K562 (cell line): ENCODE measurements at regions not wholly inside any gene's neighbourhood (a gene's known extent, or its start where the extent isn't known, plus 50 kb on each side); places are given as distances from the start of the nearest gene placed in this dataset.

Experiments used
- ATAC-seq: fragments of 200-7000 bp; cut with Tn5 transposase; 3 replicates; pipeline ENCODE4 v1.9.1; 2020; ENCODE audit warnings: moderate library complexity
- BruUV-seq: library from RNA; stranded (reverse); fragments of 400-500 nt; replicated peaks from 2 replicates; lab custom pipeline; 2021; lab: Mats Ljungman, UMichigan
- CTCF ChIA-PET: fragments of 300-600 bp; formaldehyde crosslinking; extraction: SDS; loops from one replicate; lab custom pipeline; 2021; ENCODE audit warnings: low intra/inter-chr PET ratio; lab: Yijun Ruan, JAX
- POLR2A ChIA-PET: fragments of 300-600, 350-650 bp; sonication (Branson Sonifier 250); formaldehyde crosslinking; extraction: SDS; loops from one replicate; lab custom pipeline; 2021; ENCODE audit warnings: antibody characterized with exemption, inconsistent platforms; lab: Yijun Ruan, JAX
- DNase-seq, 4 experiments: peaks; one replicate each; pipeline versions ENCODE4 v3.0.0 to v3.0.0-alpha.2; 2011 to 2018; ENCODE audit warnings: low spot score in 3 of 4, mixed read lengths in 3 of 4; ENCODE audit errors: extremely low read depth in 1 of 4
- FAIRE-seq: peaks from 2 replicates; lab custom pipeline; 2011; peaks lifted over from hg19 to GRCh38; lab: Jason Lieb, UNC
- H2AFZ ChIP-seq: 2 replicates; pipeline ENCODE4 v1.6.0; 2011; ENCODE audit warnings: low read depth, low read length, control low read depth, inconsistent platforms
- H3K27ac ChIP-seq: fragments of 200-600 bp; 3 replicates; pipeline ENCODE4 v1.8.0; 2011; ENCODE audit warnings: low read depth, mild to moderate bottlenecking, control low read depth, inconsistent platforms, low read length, moderate library complexity, mixed read lengths; ENCODE audit errors: extremely low read depth
- H3K27me3 ChIP-seq, 2 experiments: fragments of 300-600 bp in 1 of 2; 2 replicates in 1 of 2; 3 replicates in 1 of 2; pipeline versions ENCODE4 v1.6.0 to v1.8.0; 2011; ENCODE audit warnings: inconsistent platforms in 2 of 2, low read length in 2 of 2, mild to moderate bottlenecking in 1 of 2, mixed read lengths in 1 of 2, moderate library complexity in 1 of 2; ENCODE audit not compliant: control insufficient read depth in 2 of 2, insufficient read depth in 2 of 2
- H3K36me3 ChIP-seq: fragments of 300-600 bp; 3 replicates; pipeline ENCODE4 v1.8.0; 2011; ENCODE audit warnings: mild to moderate bottlenecking, low read length, inconsistent platforms; ENCODE audit not compliant: control insufficient read depth, insufficient read depth
- H3K4me1 ChIP-seq, 2 experiments: fragments of 200-600 bp in 1 of 2; replicated peaks in 1 of 2; 2 replicates in 1 of 2; 3 replicates in 1 of 2; pipeline versions ENCODE4 v1.5.1 to v1.8.0; 2011; ENCODE audit warnings: inconsistent platforms in 2 of 2, low read length in 2 of 2, mild to moderate bottlenecking in 1 of 2, mixed read lengths in 1 of 2, moderate library complexity in 1 of 2; ENCODE audit not compliant: control insufficient read depth in 2 of 2, insufficient read depth in 2 of 2
- H3K4me2 ChIP-seq: 2 replicates; pipeline ENCODE4 v1.6.1; 2011; ENCODE audit warnings: low read length, control low read depth, inconsistent platforms, mixed read lengths; ENCODE audit not compliant: insufficient read depth
- H3K4me3 ChIP-seq: fragments of 200-600 bp; sonication (generic), shearing (Covaris generic); 2 replicates; pipeline ENCODE4 v1.5.1; 2016; ENCODE audit warnings: control low read depth, inconsistent platforms
- H3K79me2 ChIP-seq: fragments of 200-600 bp; 3 replicates; pipeline ENCODE4 v1.8.0; 2011; ENCODE audit warnings: low read length, inconsistent platforms; ENCODE audit not compliant: control insufficient read depth, insufficient read depth
- H3K9ac ChIP-seq, 2 experiments: 2 replicates each; pipeline versions ENCODE4 v1.6.0 to v1.6.1; 2011; ENCODE audit warnings: low read depth in 2 of 2, low read length in 2 of 2, control low read depth in 1 of 2, inconsistent platforms in 1 of 2, mild to moderate bottlenecking in 1 of 2, mixed read lengths in 1 of 2; ENCODE audit not compliant: insufficient read depth in 1 of 2
- H3K9me1 ChIP-seq: one replicate; pipeline ENCODE4 v1.6.0; 2011; ENCODE audit warnings: inconsistent platforms, mild to moderate bottlenecking, low read length, moderate library complexity; ENCODE audit not compliant: control insufficient read depth, insufficient read depth
- H3K9me3 ChIP-seq: replicated peaks from 2 replicates; pipeline ENCODE4 v1.5.1; 2011; ENCODE audit warnings: low read depth, low read length, inconsistent platforms; ENCODE audit not compliant: control insufficient read depth, insufficient read depth
- H4K20me1 ChIP-seq: replicated peaks from 2 replicates; pipeline ENCODE4 v1.6.1; 2011; ENCODE audit warnings: low read length, inconsistent platforms, mixed read lengths; ENCODE audit not compliant: control insufficient read depth, insufficient read depth
- DACH1 ChIP-seq: fragments of 450-650 bp; IDR thresholded peaks from 2 replicates; pipeline ENCODE4 v1.6.1; 2018; ENCODE audit not compliant: partially characterized antibody
- ETV6 ChIP-seq, 3 experiments: fragments of 150-350 bp in 1 of 3; sonication (generic) in 1 of 3; formaldehyde crosslinking in 1 of 3; IDR thresholded peaks; 2 replicates each; pipeline versions ENCODE4 v1.6.1 to v1.8.0; 2014 to 2022; ENCODE audit warnings: borderline replicate concordance in 2 of 3, low read depth in 2 of 3, antibody characterized with exemption in 1 of 3, low read length in 1 of 3, mild to moderate bottlenecking in 1 of 3, missing genetic modification reagents in 1 of 3
- HNRNPK ChIP-seq: fragments of 200-400 bp; formaldehyde crosslinking; IDR thresholded peaks from one replicate; pipeline ENCODE4 v1.6.1; 2018; ENCODE audit warnings: mild to moderate bottlenecking, low read depth, low read length; ENCODE audit not compliant: poor library complexity, severe bottlenecking
- LCOR ChIP-seq: sonication (generic); formaldehyde crosslinking; IDR thresholded peaks from 2 replicates; pipeline ENCODE4 v1.8.0; 2022; ENCODE audit warnings: mild to moderate bottlenecking, missing genetic modification reagents
- NR3C1 ChIP-seq: sonication (generic); formaldehyde crosslinking; IDR thresholded peaks from 2 replicates; pipeline ENCODE4 v1.8.1; 2022; ENCODE audit warnings: missing genetic modification reagents
- PCBP1 ChIP-seq: fragments of 200-400 bp; formaldehyde crosslinking; IDR thresholded peaks from 2 replicates; pipeline ENCODE4 v1.6.1; 2018; ENCODE audit warnings: mild to moderate bottlenecking, low read depth, low read length; ENCODE audit not compliant: poor library complexity, severe bottlenecking
- PREB ChIP-seq: sonication (generic); formaldehyde crosslinking; IDR thresholded peaks from 2 replicates; pipeline ENCODE4 v1.8.1; 2023; ENCODE audit warnings: mild to moderate bottlenecking, missing genetic modification reagents
- RBM15 ChIP-seq: fragments of 200-400 bp; formaldehyde crosslinking; IDR thresholded peaks from 2 replicates; pipeline ENCODE4 v1.6.1; 2018; ENCODE audit warnings: mild to moderate bottlenecking, low read length, moderate library complexity; ENCODE audit not compliant: insufficient read depth
- RBM22 ChIP-seq: fragments of 200-400 bp; formaldehyde crosslinking; IDR thresholded peaks from 2 replicates; pipeline ENCODE4 v1.6.1; 2018; ENCODE audit warnings: low read length, low read depth; ENCODE audit not compliant: poor library complexity, severe bottlenecking
- TAF7 ChIP-seq: fragments of 450-650 bp; IDR thresholded peaks from 2 replicates; pipeline ENCODE4 v1.6.1; 2016; ENCODE audit warnings: missing genetic modification characterization, missing compliant biosample characterization
- TBP ChIP-seq: optimal IDR thresholded peaks from 2 replicates; pipeline ENCODE3; 2011; ENCODE audit warnings: low read depth, low read length, improper control_type of control experiment
- TRIM24 ChIP-seq, 2 experiments: fragments of 450-650 bp; IDR thresholded peaks; 2 replicates each; pipeline ENCODE4 v1.6.1; 2016
- U2AF2 ChIP-seq: fragments of 200-400 bp; formaldehyde crosslinking; optimal IDR thresholded peaks from 2 replicates; pipeline ENCODE3; 2017; ENCODE audit warnings: low read depth, mild to moderate bottlenecking, low read length
- YBX1 ChIP-seq: fragments of 450-650 bp; IDR thresholded peaks from 2 replicates; pipeline ENCODE4 v1.7.1; 2016; ENCODE audit warnings: mild to moderate bottlenecking
- ZNF217 ChIP-seq: sonication (generic); formaldehyde crosslinking; IDR thresholded peaks from 2 replicates; pipeline ENCODE4 v1.8.0; 2022; ENCODE audit warnings: mild to moderate bottlenecking, missing genetic modification reagents
- ZNF586 ChIP-seq: fragments of 450-650 bp; formaldehyde crosslinking; conservative IDR thresholded peaks from 2 replicates; pipeline ENCODE4 v1.4.0; 2020; ENCODE audit warnings: mild to moderate bottlenecking, moderate library complexity
- WGBS: fragments of 100-300 bp; shearing (Covaris generic); methylation state at CpG from one replicate; pipeline ENCODE4 v1.1.6; 2016; ENCODE audit warnings: low coverage, mixed read lengths; ENCODE audit not compliant: insufficient coverage; ENCODE audit errors: missing lambda C conversion rate; 5-methylcytosine and 5-hydroxymethylcytosine counted together
- in situ Hi-C: fragments of 300-500 bp; cut with MboI; formaldehyde crosslinking; loops from 4 replicates; pipeline ENCODE4 v1.15.0; 2018; ENCODE audit warnings: inconsistent platforms, mixed read lengths
- intact Hi-C: fragments of 100-400 bp; cut with micrococcal nuclease; formaldehyde crosslinking; loops from 2 replicates; pipeline ENCODE4 v1.14.2; 2022
- TF ChIP-seq, protein P1 (sequence below): fragments of 450-650 bp; formaldehyde crosslinking; IDR thresholded peaks from 2 replicates; pipeline ENCODE4 v1.4.0; 2022; ENCODE audit warnings: mild to moderate bottlenecking, moderate library complexity

DNA sequence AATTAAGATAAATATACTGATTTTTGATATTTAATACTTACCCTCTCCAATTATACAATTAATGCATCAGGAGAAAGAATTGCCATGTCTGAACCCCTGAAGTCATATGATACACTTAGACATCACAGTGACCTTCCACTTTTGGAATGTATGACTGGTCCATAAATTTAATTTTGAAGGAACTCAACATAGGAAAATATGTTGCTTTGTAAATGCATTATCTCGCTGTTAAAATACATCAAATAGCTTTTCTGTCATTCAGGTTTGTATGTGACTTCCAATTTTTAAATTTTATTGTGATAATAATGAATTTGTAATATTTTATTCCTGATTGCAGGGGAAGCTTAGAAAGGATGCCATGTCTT is 631.9 kb upstream of the ANKRD30A start:
- Histone ChIP-seq H4K20me1 (no peaks in the 10 kb centered on the region), H3K9me1 (no peaks in the 10 kb centered on the region), H3K4me3 (no peak overlapping the region), H3K27me3 (no peaks in the 10 kb centered on the region), H2AFZ (no peak overlapping the region), H3K4me1 (no peaks in the 10 kb centered on the region), H3K4me2 (no peak overlapping the region), H3K36me3 (no peaks in the 10 kb centered on the region), H3K27ac (no peak overlapping the region), H3K9me3 (no peaks in the 10 kb centered on the region), H3K79me2 (no peaks in the 10 kb centered on the region), H3K9ac (no peak overlapping the region)
- ATAC-seq = no peak
- intact Hi-C loops = no loop called here
- TF ChIP-seq ETV6 (IDR thresholded peaks at IDR 0.05; ENCODE audit: borderline replicate concordance in 1 of 2, low read depth in 2 of 2, low read length in 1 of 2) (no peak), ETV6 (CRISPR knock-in tag; IDR thresholded peaks at IDR 0.05; ENCODE audit: borderline replicate concordance) (no peak), RBM15 (no peak), RBM22 (no peak), YBX1 (no peak), PCBP1 (no peak), TBP (no peak), DACH1 (no peak), NR3C1 (CRISPR knock-in tag) (no peak), ZNF217 (CRISPR knock-in tag) (no peak), TAF7 (tag) (no peak), TRIM24 (IDR thresholded peaks at IDR 0.05) (no peak), U2AF2 (no peak), LCOR (CRISPR knock-in tag) (no peak), PREB (CRISPR knock-in tag) (no peak), HNRNPK (no peak), ZNF586 (CRISPR knock-in tag) (no peak)
- TF ChIP-seq, protein P1, sequence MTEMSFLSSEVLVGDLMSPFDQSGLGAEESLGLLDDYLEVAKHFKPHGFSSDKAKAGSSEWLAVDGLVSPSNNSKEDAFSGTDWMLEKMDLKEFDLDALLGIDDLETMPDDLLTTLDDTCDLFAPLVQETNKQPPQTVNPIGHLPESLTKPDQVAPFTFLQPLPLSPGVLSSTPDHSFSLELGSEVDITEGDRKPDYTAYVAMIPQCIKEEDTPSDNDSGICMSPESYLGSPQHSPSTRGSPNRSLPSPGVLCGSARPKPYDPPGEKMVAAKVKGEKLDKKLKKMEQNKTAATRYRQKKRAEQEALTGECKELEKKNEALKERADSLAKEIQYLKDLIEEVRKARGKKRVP (CRISPR knock-in tag) = no peak
- no peak for FAIRE-seq
- CTCF ChIA-PET = no interaction called here
- DNase-seq = no peak
- no TSS peak for BruUV-seq
- in situ Hi-C loops = no loop called here
- POLR2A ChIA-PET = no interaction called here
- WGBS = 0% methylated on average over 1 of the region's 1 CpG
